HepG2 (cell line): ENCODE measurements at regions not wholly inside any gene's neighbourhood (a gene's known extent, or its start where the extent isn't known, plus 50 kb on each side); places are given as distances from the start of the nearest gene placed in this dataset.

Experiments
- ATAC-seq: fragments of 200-7000 bp; cut with Tn5 transposase; 3 replicates; pipeline ENCODE4 v1.9.1; 2020; ENCODE audit warnings: mild to moderate bottlenecking, moderate library complexity
- BruUV-seq: library from RNA; stranded (reverse); fragments of 400-500 nt; replicated peaks from 2 replicates; lab custom pipeline; 2021; lab: Mats Ljungman, UMichigan
- CTCF ChIA-PET: fragments of 300-600 bp; formaldehyde crosslinking; extraction: SDS; loops from one replicate; lab custom pipeline; 2021; ENCODE audit warnings: low total read pairs, inconsistent platforms, low intra/inter-chr PET ratio; lab: Yijun Ruan, JAX
- POLR2A ChIA-PET: fragments of 350-600 bp; sonication (Branson Sonifier 250); formaldehyde crosslinking; loops from one replicate; lab custom pipeline; 2020; ENCODE audit warnings: antibody characterized with exemption, inconsistent platforms; lab: Yijun Ruan, JAX
- DNase-seq: peaks from one replicate; pipeline ENCODE4 v3.0.0-alpha.2; 2015; ENCODE audit warnings: low spot score
- FAIRE-seq: peaks from 3 replicates; lab custom pipeline; 2011; peaks lifted over from hg19 to GRCh38; lab: Jason Lieb, UNC
- H2AFZ ChIP-seq: one replicate; pipeline ENCODE4 v1.6.1; 2011; ENCODE audit warnings: low read length, inconsistent platforms
- H3K27ac ChIP-seq: fragments of 300-600 bp; 3 replicates; pipeline ENCODE4 v1.8.0; 2011; ENCODE audit warnings: mixed run types, mild to moderate bottlenecking, mixed read lengths, low read length, inconsistent platforms; ENCODE audit not compliant: insufficient read depth; ENCODE audit errors: extremely low read length
- H3K27me3 ChIP-seq, 2 experiments: fragments of 200-600 bp in 1 of 2; 2 replicates in 1 of 2; 3 replicates in 1 of 2; pipeline versions ENCODE4 v1.6.0 to v1.8.0; 2011; ENCODE audit warnings: low read length in 2 of 2, mild to moderate bottlenecking in 2 of 2, moderate library complexity in 2 of 2, inconsistent platforms in 1 of 2; ENCODE audit not compliant: insufficient read depth in 2 of 2, control insufficient read depth in 1 of 2
- H3K36me3 ChIP-seq, 2 experiments: fragments of 200-600 bp in 1 of 2; replicated peaks in 1 of 2; 2 replicates in 1 of 2; 3 replicates in 1 of 2; pipeline versions ENCODE4 v1.5.1 to v1.8.0; 2011; ENCODE audit warnings: low read length in 2 of 2, inconsistent platforms in 1 of 2; ENCODE audit not compliant: insufficient read depth in 2 of 2, control insufficient read depth in 1 of 2
- H3K4me1 ChIP-seq: 2 replicates; pipeline ENCODE4 v1.5.1; 2012; ENCODE audit warnings: low read length, inconsistent platforms; ENCODE audit not compliant: insufficient read depth
- H3K4me2 ChIP-seq: 2 replicates; pipeline ENCODE4 v1.6.0; 2011; ENCODE audit warnings: low read depth, low read length, inconsistent platforms
- H3K4me3 ChIP-seq, 3 experiments: fragments of 200-600 bp in 1 of 3; sonication (generic), shearing (Covaris generic) in 1 of 3; replicated peaks in 1 of 3; 2 replicates each; pipeline ENCODE4 v1.5.1; 2011 to 2016; ENCODE audit warnings: low read length in 3 of 3, inconsistent platforms in 2 of 3, low read depth in 2 of 3, mild to moderate bottlenecking in 2 of 3, control low read depth in 1 of 3, mixed read lengths in 1 of 3; ENCODE audit not compliant: insufficient read depth in 1 of 3
- H3K79me2 ChIP-seq: one replicate; pipeline ENCODE4 v1.6.1; 2011; ENCODE audit warnings: low read length, inconsistent platforms; ENCODE audit not compliant: insufficient read depth
- H3K9ac ChIP-seq: 2 replicates; pipeline ENCODE4 v1.6.0; 2011; ENCODE audit warnings: mild to moderate bottlenecking, low read depth, low read length, inconsistent platforms; ENCODE audit not compliant: insufficient read depth
- H3K9me3 ChIP-seq: 2 replicates; pipeline ENCODE4 v1.5.1; 2012; ENCODE audit warnings: mild to moderate bottlenecking, low read length
- H4K20me1 ChIP-seq: 2 replicates; pipeline ENCODE4 v1.6.0; 2011; ENCODE audit warnings: inconsistent platforms, mild to moderate bottlenecking, low read length, moderate library complexity; ENCODE audit not compliant: insufficient read depth
- AKAP8 ChIP-seq: sonication (generic); formaldehyde crosslinking; IDR thresholded peaks from 2 replicates; pipeline ENCODE4 v1.5.1; 2020; ENCODE audit warnings: mild to moderate bottlenecking, missing genetic modification reagents
- CTCF ChIP-seq: sonication (generic); formaldehyde crosslinking; IDR thresholded peaks from 2 replicates; pipeline ENCODE4 v1.5.0; 2020; ENCODE audit warnings: mild to moderate bottlenecking, missing genetic modification reagents, moderate library complexity
- E2F2 ChIP-seq: sonication (generic); formaldehyde crosslinking; IDR thresholded peaks from 2 replicates; pipeline ENCODE4 v1.4.0; 2020; ENCODE audit warnings: missing genetic modification reagents, borderline replicate concordance
- FOXM1 ChIP-seq: sonication (generic); formaldehyde crosslinking; IDR thresholded peaks from 2 replicates; pipeline ENCODE4 v1.5.0; 2020; ENCODE audit warnings: missing genetic modification reagents
- KDM1A ChIP-seq: IDR thresholded peaks from 2 replicates; pipeline ENCODE4 v1.6.1; 2016; ENCODE audit warnings: missing compliant biosample characterization
- MYNN ChIP-seq: sonication (generic); formaldehyde crosslinking; IDR thresholded peaks from 2 replicates; pipeline ENCODE4 v1.4.0; 2020; ENCODE audit warnings: mild to moderate bottlenecking, low read depth, missing genetic modification reagents
- XBP1 ChIP-seq: sonication (generic); formaldehyde crosslinking; IDR thresholded peaks from 2 replicates; pipeline ENCODE4 v1.5.0; 2020; ENCODE audit warnings: missing genetic modification reagents
- ZMYM2 ChIP-seq: sonication (generic); formaldehyde crosslinking; IDR thresholded peaks from 2 replicates; pipeline ENCODE4 v1.8.0; 2022; ENCODE audit warnings: mild to moderate bottlenecking, missing genetic modification reagents
- ZNF234 ChIP-seq: sonication (generic); formaldehyde crosslinking; conservative IDR thresholded peaks from 2 replicates; pipeline ENCODE4 v1.5.1; 2020; ENCODE audit warnings: mild to moderate bottlenecking, missing genetic modification reagents
- ZNF639 ChIP-seq: conservative IDR thresholded peaks from 2 replicates; pipeline ENCODE4 v1.6.1; 2018; ENCODE audit warnings: missing genetic modification reagents
- ZNF792 ChIP-seq: IDR thresholded peaks from 2 replicates; pipeline ENCODE4 v1.6.1; 2016
- WGBS: methylation state at CpG from one replicate; pipeline ENCODE4 v1.1.6; 2017; ENCODE audit warnings: low lambda C conversion rate; 5-methylcytosine and 5-hydroxymethylcytosine counted together
- in situ Hi-C: cut with HindIII; loops from 2 replicates; pipeline ENCODE4 v1.10.0; 2017; ENCODE audit warnings: low pct_unique_long_range_greater_than_20kb; ENCODE audit not compliant: extremely low pct_ligation_motif_present
- intact Hi-C: fragments of 100-400 bp; cut with micrococcal nuclease; formaldehyde crosslinking; loops from one replicate; pipeline ENCODE4 v1.10.0; 2022; ENCODE audit not compliant: unreplicated experiment
- TF ChIP-seq, protein P1 (sequence below): IDR thresholded peaks from 2 replicates; pipeline ENCODE4 v1.6.1; 2012; ENCODE audit warnings: inconsistent platforms

GRCh38 chr6:17012421-17013225 lies 89.2 kb upstream of the STMND1 start:
- no peaks in the 10 kb centered on the region for H4K20me1 ChIP-seq
- POLR2A ChIA-PET = no interaction called here
- TF ChIP-seq CTCF = 0 out of 2 replicates have a peak, but pooled peaks have one; percentile 8
- no peak for TF ChIP-seq KDM1A (CRISPR knock-in tag)
- H3K9ac ChIP-seq = no peak overlapping the region
- H2AFZ ChIP-seq = no peak overlapping the region
- H3K4me3 ChIP-seq = no peak overlapping the region
- H3K9me3 ChIP-seq = no peaks in the 10 kb centered on the region
- H3K79me2 ChIP-seq = no peaks in the 10 kb centered on the region
- WGBS = 33% methylated on average over 12 of the region's 12 CpGs
- intact Hi-C loops (no loop called here), in situ Hi-C loops (no loop called here)
- CTCF ChIA-PET = no interaction called here
- H3K36me3 ChIP-seq = no peaks in the 10 kb centered on the region
- ATAC-seq = peak; percentile 35; the same call in 1 of the 3 replicates
- H3K4me1 ChIP-seq = no peaks in the 10 kb centered on the region
- FAIRE-seq = no peak
- H3K27ac ChIP-seq = no peak overlapping the region
- H3K27me3 ChIP-seq = peaks cover 0 to 6% of the 10 kb centered on the region in 2 experiments; a peak in 2 of 5 replicates
- BruUV-seq = no TSS peak
- no peak for DNase-seq
- no peak overlapping the region for H3K4me2 ChIP-seq

DNA sequence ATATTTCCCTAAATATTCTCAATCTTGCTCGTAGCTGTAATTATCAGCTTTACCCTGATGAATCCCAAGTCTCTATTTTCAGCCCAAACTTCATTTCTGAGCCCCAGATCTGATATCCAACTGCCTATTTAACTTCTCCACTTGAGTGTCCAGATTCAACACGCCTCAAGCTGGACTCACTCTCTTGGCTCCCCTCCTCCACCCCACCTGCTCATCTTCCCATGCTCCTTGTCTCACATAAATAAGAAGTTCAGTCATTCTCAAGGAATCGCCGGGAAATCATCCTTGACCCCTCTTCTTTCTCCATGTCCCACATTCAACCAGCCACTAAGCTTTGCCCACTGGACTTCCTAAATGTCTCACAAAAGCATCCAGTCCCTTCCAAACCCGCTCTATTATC lies 89.9 kb upstream of the STMND1 start:
- no peak overlapping the region for H3K4me3 ChIP-seq
- H3K27me3 ChIP-seq = peaks cover 0 to 6% of the 10 kb centered on the region in 2 experiments; a peak in 2 of 5 replicates
- no peak overlapping the region for H3K4me2 ChIP-seq
- POLR2A ChIA-PET = no interaction called here
- H3K9ac ChIP-seq = no peak overlapping the region
- FAIRE-seq = no peak
- CTCF ChIA-PET = no interaction called here
- 14% methylated on average over 5 of the region's 5 CpGs for WGBS
- no peaks in the 10 kb centered on the region for H3K79me2 ChIP-seq
- no peak for DNase-seq
- no peaks in the 10 kb centered on the region for H4K20me1 ChIP-seq
- in situ Hi-C loops (no loop called here), intact Hi-C loops (no loop called here)
- no TSS peak for BruUV-seq
- H3K9me3 ChIP-seq = no peaks in the 10 kb centered on the region
- ATAC-seq = no peak
- H2AFZ ChIP-seq = no peak overlapping the region
- no peak overlapping the region for H3K27ac ChIP-seq
- H3K4me1 ChIP-seq = no peaks in the 10 kb centered on the region
- H3K36me3 ChIP-seq = no peaks in the 10 kb centered on the region
- TF ChIP-seq XBP1 (CRISPR knock-in tag) (no peak), ZNF792 (CRISPR knock-in tag) (no peak), MYNN (CRISPR knock-in tag) (no peak), ZNF639 (CRISPR knock-in tag) (no peak), E2F2 (no peak), AKAP8 (no peak), ZNF234 (no peak), ZMYM2 (CRISPR knock-in tag) (no peak), FOXM1 (CRISPR knock-in tag) (no peak)
- TF ChIP-seq, protein P1, sequence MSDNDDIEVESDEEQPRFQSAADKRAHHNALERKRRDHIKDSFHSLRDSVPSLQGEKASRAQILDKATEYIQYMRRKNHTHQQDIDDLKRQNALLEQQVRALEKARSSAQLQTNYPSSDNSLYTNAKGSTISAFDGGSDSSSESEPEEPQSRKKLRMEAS = no peak
